ENCODE measurements at regions not wholly inside any gene's neighbourhood (a gene's known extent, or its start where the extent isn't known, plus 50 kb on each side); places are given as distances from the start of the nearest gene placed in this dataset.
"Not testable (repeated sequence)": the region's sequence is repeated elsewhere in the genome, so short reads cannot be mapped to it uniquely, and the experiment has no call there.

GRCh38 chr7:12987238-12987637 lies 299.8 kb downstream of the ARL4A start:
- no peak for DNase-seq (ENCODE audit: low read depth)

GRCh38 chr7:12990440-12990839 lies 303.0 kb downstream of the ARL4A start:
- no peak for DNase-seq (ENCODE audit: low read depth)

GRCh38 chr7:12993025-12993424 lies 305.6 kb downstream of the ARL4A start:
- no peak for DNase-seq (ENCODE audit: low read depth)

- no peak for DNase-seq (ENCODE audit: low read depth)
Observed at GRCh38 chr7:12995912-12996469, 308.6 kb downstream of the ARL4A start.

GRCh38 chr7:13007331-13007730 lies 319.9 kb downstream of the ARL4A start:
- DNase-seq (ENCODE audit: low read depth) = no peak

GRCh38 chr7:13009517-13009916 lies 322.1 kb downstream of the ARL4A start:
- no peak for DNase-seq (ENCODE audit: low read depth)

GRCh38 chr7:13014011-13014410 lies 326.6 kb downstream of the ARL4A start:
- DNase-seq (ENCODE audit: low read depth) = no peak

GRCh38 chr7:13016036-13016581 lies 328.7 kb downstream of the ARL4A start:
- DNase-seq (ENCODE audit: low read depth) = no peak

GRCh38 chr7:13016592-13017332 lies 329.3 kb downstream of the ARL4A start:
- DNase-seq (ENCODE audit: low read depth) = no peak

- no peak for DNase-seq (ENCODE audit: low read depth)
Observed at GRCh38 chr7:13017333-13017857, 330.0 kb downstream of the ARL4A start.

- DNase-seq (ENCODE audit: low read depth) = no peak
Observed at GRCh38 chr7:13017881-13018280, 330.4 kb downstream of the ARL4A start.

GRCh38 chr7:13021566-13022300 lies 334.3 kb downstream of the ARL4A start:
- DNase-seq (ENCODE audit: low read depth) = no peak

- no peak for DNase-seq (ENCODE audit: low read depth)
Observed at GRCh38 chr7:13024121-13024674, 336.8 kb downstream of the ARL4A start.

- DNase-seq (ENCODE audit: low read depth) = not testable (repeated sequence)
Observed at GRCh38 chr7:13025043-13025442, 337.6 kb downstream of the ARL4A start.

GRCh38 chr7:13027321-13027720 lies 339.9 kb downstream of the ARL4A start:
- no peak for DNase-seq (ENCODE audit: low read depth)

GRCh38 chr7:13028036-13028824 lies 340.8 kb downstream of the ARL4A start:
- no peak for DNase-seq (ENCODE audit: low read depth)

GRCh38 chr7:13028825-13029099 lies 341.3 kb downstream of the ARL4A start:
- DNase-seq (ENCODE audit: low read depth) = no peak

GRCh38 chr7:13031468-13031867 lies 344.0 kb downstream of the ARL4A start:
- no peak for DNase-seq (ENCODE audit: low read depth)

GRCh38 chr7:13032084-13032483 lies 344.7 kb downstream of the ARL4A start:
- no peak for DNase-seq (ENCODE audit: low read depth)

GRCh38 chr7:13032576-13032975 lies 345.1 kb downstream of the ARL4A start:
- DNase-seq (ENCODE audit: low read depth) = no peak

GRCh38 chr7:13034693-13035092 lies 347.3 kb downstream of the ARL4A start:
- no peak for DNase-seq (ENCODE audit: low read depth)

GRCh38 chr7:13035233-13035632 lies 347.8 kb downstream of the ARL4A start:
- no peak for DNase-seq (ENCODE audit: low read depth)
